Tibial nerve (tissue), 4 donors: ENCODE measurements at regions not wholly inside any gene's neighbourhood (a gene's known extent, or its start where the extent isn't known, plus 50 kb on each side); places are given as distances from the start of the nearest gene placed in this dataset.
A peak's percentile ranks its signal among the peaks of the same experiment; 100 is the strongest.

Experiments used
- DNase-seq, 2 donors: peaks; one replicate each; pipeline ENCODE4 v3.0.0-alpha.2; 2019; ENCODE audit warnings: low spot score in 2 of 2
- H3K27ac ChIP-seq, 4 donors: fragments of 200-600 bp; sonication (generic) in 3 of 4; one replicate each; pipeline ENCODE4 v1.5.1; 2017 to 2019; ENCODE audit warnings: mild to moderate bottlenecking in 1 of 4
- H3K27me3 ChIP-seq, 2 donors: fragments of 200-600 bp; sonication (generic) in 1 of 2; one replicate each; pipeline versions ENCODE4 v1.5.1 to v1.6.0; 2017 to 2019
- H3K36me3 ChIP-seq, 3 donors: fragments of 200-600 bp; sonication (generic); one replicate each; pipeline ENCODE4 v1.5.1; 2018 to 2019
- H3K4me1 ChIP-seq, 4 donors: fragments of 200-600 bp; sonication (generic) in 3 of 4; one replicate each; pipeline ENCODE4 v1.5.1; 2017 to 2019
- H3K4me3 ChIP-seq, 4 donors: fragments of 200-600 bp; sonication (generic) in 3 of 4; one replicate each; pipeline ENCODE4 v1.5.1; 2017 to 2019; ENCODE audit warnings: mild to moderate bottlenecking in 1 of 4, moderate library complexity in 1 of 4
- H3K9me3 ChIP-seq, 4 donors: fragments of 200-600 bp; sonication (generic) in 3 of 4; one replicate each; pipeline ENCODE4 v1.5.1; 2017 to 2019
- EP300 ChIP-seq, 2 donors: sonication (generic); formaldehyde crosslinking; IDR thresholded peaks; one replicate each; pipeline ENCODE4 v1.6.1; 2017; ENCODE audit warnings: antibody characterized with exemption in 2 of 2, mild to moderate bottlenecking in 1 of 2
- POLR2A ChIP-seq, 2 donors: fragments of 450-650 bp; IDR thresholded peaks; one replicate each; pipeline ENCODE4 v1.6.1; 2017; ENCODE audit warnings: antibody characterized with exemption in 2 of 2, mild to moderate bottlenecking in 2 of 2, moderate library complexity in 2 of 2
- WGBS, 2 donors: methylation state at CpG; one replicate each; pipeline ENCODE4 v1.1.5; 2018; 5-methylcytosine and 5-hydroxymethylcytosine counted together
- TF ChIP-seq, protein P1 (sequence below), 5 experiments: fragments of 200-600 bp in 3 of 5; fragments of 450-650 bp in 2 of 5; sonication (generic) in 3 of 5; IDR thresholded peaks; one replicate each; pipeline ENCODE4 v1.5.1; 2016 to 2019; ENCODE audit warnings: antibody characterized with exemption in 5 of 5, mild to moderate bottlenecking in 3 of 5, moderate library complexity in 2 of 5

DNA sequence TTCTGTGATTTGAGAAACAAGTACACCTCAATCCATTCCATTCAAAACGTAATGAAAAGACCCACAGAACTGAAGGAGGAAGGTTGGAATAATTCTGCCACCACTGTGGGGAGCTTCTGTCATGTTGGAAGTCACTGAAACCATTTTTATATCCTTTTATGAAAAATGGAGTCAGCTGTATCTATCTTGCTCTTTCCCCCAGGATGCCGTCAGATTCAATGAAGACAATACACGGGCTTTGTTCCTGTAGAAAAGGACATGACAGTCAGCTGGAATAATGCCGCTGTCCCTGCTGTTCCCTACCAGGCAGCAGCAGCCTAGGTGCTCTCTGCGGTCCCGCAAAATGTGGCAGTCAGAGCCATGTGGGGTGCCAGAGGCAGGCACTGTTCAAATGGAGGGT lies 52.5 kb upstream of the APCDD1 start:
- TF ChIP-seq, protein P1, sequence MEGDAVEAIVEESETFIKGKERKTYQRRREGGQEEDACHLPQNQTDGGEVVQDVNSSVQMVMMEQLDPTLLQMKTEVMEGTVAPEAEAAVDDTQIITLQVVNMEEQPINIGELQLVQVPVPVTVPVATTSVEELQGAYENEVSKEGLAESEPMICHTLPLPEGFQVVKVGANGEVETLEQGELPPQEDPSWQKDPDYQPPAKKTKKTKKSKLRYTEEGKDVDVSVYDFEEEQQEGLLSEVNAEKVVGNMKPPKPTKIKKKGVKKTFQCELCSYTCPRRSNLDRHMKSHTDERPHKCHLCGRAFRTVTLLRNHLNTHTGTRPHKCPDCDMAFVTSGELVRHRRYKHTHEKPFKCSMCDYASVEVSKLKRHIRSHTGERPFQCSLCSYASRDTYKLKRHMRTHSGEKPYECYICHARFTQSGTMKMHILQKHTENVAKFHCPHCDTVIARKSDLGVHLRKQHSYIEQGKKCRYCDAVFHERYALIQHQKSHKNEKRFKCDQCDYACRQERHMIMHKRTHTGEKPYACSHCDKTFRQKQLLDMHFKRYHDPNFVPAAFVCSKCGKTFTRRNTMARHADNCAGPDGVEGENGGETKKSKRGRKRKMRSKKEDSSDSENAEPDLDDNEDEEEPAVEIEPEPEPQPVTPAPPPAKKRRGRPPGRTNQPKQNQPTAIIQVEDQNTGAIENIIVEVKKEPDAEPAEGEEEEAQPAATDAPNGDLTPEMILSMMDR (IDR thresholded peaks at IDR 0.05), result no peak
- TF ChIP-seq EP300 (IDR thresholded peaks at IDR 0.05) (no peak), POLR2A (IDR thresholded peaks at IDR 0.05) (no peak)
- no peak for DNase-seq
- Histone ChIP-seq H3K4me1 (peaks cover 0 to 35% (median 0%) of the 10 kb centered on the region in 4 donors), H3K9me3 (no peaks in the 10 kb centered on the region), H3K27me3 (no peaks in the 10 kb centered on the region), H3K27ac (no peak overlapping the region), H3K36me3 (no peaks in the 10 kb centered on the region), H3K4me3 (no peak overlapping the region)
- WGBS, 2 donors, result 80 to 90% methylated on average over 6 of the region's 6 CpGs

DNA sequence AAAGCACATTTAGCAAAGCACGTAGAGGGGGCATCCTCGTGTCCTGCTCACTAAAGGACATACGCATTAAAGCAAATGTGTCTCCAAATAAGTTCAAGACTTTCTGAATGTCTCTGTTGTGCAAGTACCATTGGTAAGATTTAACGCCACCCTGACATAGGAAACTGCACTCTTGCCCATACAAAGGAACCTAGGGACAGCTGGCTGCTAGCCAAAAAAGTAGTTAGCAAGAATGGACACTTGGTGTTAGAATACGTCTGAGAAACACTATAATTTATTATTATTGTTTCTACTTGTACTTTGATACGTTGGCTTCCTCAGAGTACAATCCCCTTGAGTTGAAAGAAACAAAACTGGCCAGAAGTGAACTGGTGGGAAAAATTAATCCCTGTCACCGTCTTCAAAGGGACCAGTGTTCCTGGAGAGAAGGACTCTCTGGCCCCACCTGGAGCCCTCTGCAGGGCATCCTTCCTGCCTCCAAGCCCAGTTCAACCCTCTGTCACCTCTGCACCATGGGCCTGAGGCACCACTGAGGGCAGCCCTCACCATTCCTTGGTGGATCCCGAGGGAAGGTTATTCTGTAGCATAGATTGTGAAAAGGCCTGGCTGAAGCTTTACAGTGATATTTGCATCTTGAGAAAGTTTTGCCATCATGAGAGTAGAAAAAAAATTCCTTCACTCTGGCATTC lies 51.4 kb upstream of the APCDD1 start:
- H3K4me3 ChIP-seq, result no peak overlapping the region
- H3K9me3 ChIP-seq, result no peaks in the 10 kb centered on the region
- TF ChIP-seq EP300 (IDR thresholded peaks at IDR 0.05) (no peak), POLR2A (IDR thresholded peaks at IDR 0.05) (no peak)
- TF ChIP-seq, protein P1 (IDR thresholded peaks at IDR 0.05), result no peak
- peak overlapping the region in 1 of 4 donors; percentile 78 for H3K27ac ChIP-seq
- H3K27me3 ChIP-seq, result no peaks in the 10 kb centered on the region
- H3K36me3 ChIP-seq, result no peaks in the 10 kb centered on the region
- no peak for DNase-seq
- 83 to 85% methylated on average over 8 of the region's 8 CpGs for WGBS, 2 donors
- H3K4me1 ChIP-seq, result peaks cover 0 to 35% (median 0%) of the 10 kb centered on the region in 4 donors

DNA sequence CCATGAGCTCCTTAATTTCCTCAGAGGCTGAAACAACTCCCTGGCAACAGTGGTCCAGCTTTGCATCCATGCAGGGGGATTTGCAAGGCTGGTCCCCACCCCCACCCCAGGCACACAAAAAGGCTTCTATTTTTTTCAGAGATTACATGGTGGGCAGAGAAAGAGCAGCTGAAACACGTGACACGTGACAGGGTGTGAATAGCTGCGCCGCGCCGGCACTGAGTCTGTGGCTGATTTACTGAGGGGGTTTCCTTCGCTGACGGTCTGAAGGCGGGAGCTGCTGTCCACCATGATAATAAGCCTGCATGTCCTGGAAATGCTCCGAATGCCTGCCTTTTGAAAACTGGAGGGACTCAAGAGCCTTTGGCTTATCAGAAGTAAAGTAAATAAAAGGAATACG lies 50.7 kb upstream of the APCDD1 start:
- peak overlapping the region in 2 of 4 donors; percentile 51 to 78 for H3K27ac ChIP-seq
- WGBS, 2 donors, result 52 to 66% methylated on average over 11 of the region's 11 CpGs
- no peak overlapping the region for H3K4me3 ChIP-seq
- no peaks in the 10 kb centered on the region for H3K36me3 ChIP-seq
- TF ChIP-seq, protein P1 (IDR thresholded peaks at IDR 0.05), result no peak
- TF ChIP-seq EP300 (IDR thresholded peaks at IDR 0.05) (no peak), POLR2A (IDR thresholded peaks at IDR 0.05) (no peak)
- H3K9me3 ChIP-seq, result no peaks in the 10 kb centered on the region
- H3K27me3 ChIP-seq, result no peaks in the 10 kb centered on the region
- peaks cover 0 to 29% (median 0%) of the 10 kb centered on the region in 4 donors for H3K4me1 ChIP-seq
- DNase-seq, result no peak

DNA sequence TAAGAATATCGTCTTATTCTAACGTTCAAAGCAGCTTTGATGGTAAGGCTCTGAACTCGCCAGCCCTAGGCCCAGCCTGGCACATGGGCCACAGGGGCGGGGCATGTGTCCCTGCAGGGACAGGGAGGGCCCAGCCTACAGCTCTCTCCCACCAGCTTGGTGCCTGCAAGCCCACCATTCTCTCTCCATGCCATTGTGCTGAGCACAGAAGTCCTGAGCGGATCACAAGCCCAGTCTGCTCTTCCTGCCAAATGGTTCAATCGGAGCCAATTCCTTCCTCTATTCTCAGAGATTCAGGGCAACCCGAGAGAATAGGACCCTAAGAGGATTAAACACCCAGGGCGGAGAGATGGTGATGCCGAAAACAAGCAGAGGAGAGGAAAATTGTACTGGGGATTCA lies 50.3 kb upstream of the APCDD1 start:
- no peaks in the 10 kb centered on the region for H3K9me3 ChIP-seq
- WGBS, 2 donors, result 70 to 77% methylated on average over 9 of the region's 9 CpGs
- H3K4me3 ChIP-seq, result no peak overlapping the region
- peaks cover 0 to 29% (median 0%) of the 10 kb centered on the region in 4 donors for H3K4me1 ChIP-seq
- no peak for TF ChIP-seq EP300 (IDR thresholded peaks at IDR 0.05)
- TF ChIP-seq, protein P1 (IDR thresholded peaks at IDR 0.05), result no peak
- TF ChIP-seq POLR2A (IDR thresholded peaks at IDR 0.05), result no peak
- H3K27me3 ChIP-seq, result no peaks in the 10 kb centered on the region
- no peaks in the 10 kb centered on the region for H3K36me3 ChIP-seq
- no peak for DNase-seq
- peak overlapping the region in 2 of 4 donors; percentile 51 to 78 for H3K27ac ChIP-seq
